GM12878 (cell line): ENCODE measurements at regions not wholly inside any gene's neighbourhood (a gene's known extent, or its start where the extent isn't known, plus 50 kb on each side); places are given as distances from the start of the nearest gene placed in this dataset.

Experiments used
- ATF3 ChIP-seq: IDR thresholded peaks from 2 replicates; pipeline ENCODE4 v1.6.1; 2011; ENCODE audit warnings: low read depth, mild to moderate bottlenecking, low read length, moderate library complexity, borderline replicate concordance; ENCODE audit errors: extremely low read depth
- ATF7 ChIP-seq: fragments of 450-650 bp; IDR thresholded peaks from 2 replicates; pipeline ENCODE4 v1.6.1; 2016; ENCODE audit warnings: low read depth, mild to moderate bottlenecking
- BCL11A ChIP-seq: IDR thresholded peaks from 2 replicates; pipeline ENCODE4 v1.6.1; 2011; ENCODE audit warnings: low read depth, low read length
- CEBPZ ChIP-seq: fragments of 150-350 bp; IDR thresholded peaks from 2 replicates; pipeline ENCODE4 v1.6.1; 2016; ENCODE audit warnings: low read depth, low read length
- NBN ChIP-seq: fragments of 450-650 bp; IDR thresholded peaks from 2 replicates; pipeline ENCODE4 v1.6.1; 2016
- RCOR1 ChIP-seq: conservative IDR thresholded peaks from 2 replicates; pipeline ENCODE4 v1.6.1; 2012; ENCODE audit warnings: low read depth, low read length, improper control_type of control experiment

- TF ChIP-seq BCL11A, result no peak
- no peak for TF ChIP-seq ATF7
- no peak for TF ChIP-seq ATF3
- TF ChIP-seq RCOR1, result no peak
- no peak for TF ChIP-seq NBN
- TF ChIP-seq CEBPZ, result no peak
These were observed 88.6 kb upstream of the PAPPA start for GRCh38 chr9:116064970-116065369.
